ENCODE measurements at regions not wholly inside any gene's neighbourhood (a gene's known extent, or its start where the extent isn't known, plus 50 kb on each side); places are given as distances from the start of the nearest gene placed in this dataset.

DNA sequence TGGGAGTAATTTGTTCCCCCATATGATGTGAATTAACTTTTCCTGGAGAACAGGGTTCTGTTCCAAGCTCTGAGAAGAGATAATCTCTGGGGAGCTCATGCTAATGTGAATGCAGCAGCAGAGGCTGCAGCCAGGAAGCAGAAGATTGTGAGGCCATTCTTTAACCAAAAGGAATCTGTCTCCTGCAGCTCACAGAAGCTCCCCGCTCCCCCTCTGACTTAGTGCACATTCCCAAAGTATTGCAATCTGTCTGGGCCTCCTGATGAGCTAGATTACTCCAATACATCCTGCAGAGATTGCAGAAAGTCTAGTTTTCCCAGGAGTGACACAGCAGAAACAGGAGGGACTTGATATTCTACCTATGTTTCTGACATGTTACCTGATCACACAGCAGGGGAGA lies 420.6 kb upstream of the FAT3 start:
- TF ChIP-seq, protein P1, sequence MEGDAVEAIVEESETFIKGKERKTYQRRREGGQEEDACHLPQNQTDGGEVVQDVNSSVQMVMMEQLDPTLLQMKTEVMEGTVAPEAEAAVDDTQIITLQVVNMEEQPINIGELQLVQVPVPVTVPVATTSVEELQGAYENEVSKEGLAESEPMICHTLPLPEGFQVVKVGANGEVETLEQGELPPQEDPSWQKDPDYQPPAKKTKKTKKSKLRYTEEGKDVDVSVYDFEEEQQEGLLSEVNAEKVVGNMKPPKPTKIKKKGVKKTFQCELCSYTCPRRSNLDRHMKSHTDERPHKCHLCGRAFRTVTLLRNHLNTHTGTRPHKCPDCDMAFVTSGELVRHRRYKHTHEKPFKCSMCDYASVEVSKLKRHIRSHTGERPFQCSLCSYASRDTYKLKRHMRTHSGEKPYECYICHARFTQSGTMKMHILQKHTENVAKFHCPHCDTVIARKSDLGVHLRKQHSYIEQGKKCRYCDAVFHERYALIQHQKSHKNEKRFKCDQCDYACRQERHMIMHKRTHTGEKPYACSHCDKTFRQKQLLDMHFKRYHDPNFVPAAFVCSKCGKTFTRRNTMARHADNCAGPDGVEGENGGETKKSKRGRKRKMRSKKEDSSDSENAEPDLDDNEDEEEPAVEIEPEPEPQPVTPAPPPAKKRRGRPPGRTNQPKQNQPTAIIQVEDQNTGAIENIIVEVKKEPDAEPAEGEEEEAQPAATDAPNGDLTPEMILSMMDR (conservative IDR thresholded peaks at IDR 0.05; ENCODE audit: low read depth, low read length), result no peak
- TF ChIP-seq EZH2 (IDR thresholded peaks at IDR 0.05; ENCODE audit: borderline replicate concordance, low read depth, low read length, poor library complexity, severe bottlenecking), result no peak
